ENCODE measurements at regions not wholly inside any gene's neighbourhood (a gene's known extent, or its start where the extent isn't known, plus 50 kb on each side); places are given as distances from the start of the nearest gene placed in this dataset.

DNA sequence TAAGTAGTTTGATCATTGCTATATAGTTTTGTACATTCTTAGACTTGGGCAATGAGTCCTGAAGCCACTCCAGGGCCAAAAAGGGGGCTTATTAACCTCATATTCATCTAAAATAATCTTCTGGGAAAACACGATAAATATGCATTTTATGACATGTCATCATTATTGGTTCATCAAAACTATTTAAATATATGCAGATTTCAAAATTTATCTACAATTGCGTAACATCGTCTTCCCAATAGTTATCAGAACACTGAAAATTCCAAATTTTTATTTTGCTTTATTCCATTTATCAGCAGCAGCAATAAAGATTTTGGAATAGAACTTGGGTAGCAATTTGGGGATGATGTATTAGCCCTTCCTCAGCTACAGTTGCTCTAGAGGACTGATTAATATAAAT, 550.0 kb downstream of the IQCM start:
- TF ChIP-seq, protein P1, sequence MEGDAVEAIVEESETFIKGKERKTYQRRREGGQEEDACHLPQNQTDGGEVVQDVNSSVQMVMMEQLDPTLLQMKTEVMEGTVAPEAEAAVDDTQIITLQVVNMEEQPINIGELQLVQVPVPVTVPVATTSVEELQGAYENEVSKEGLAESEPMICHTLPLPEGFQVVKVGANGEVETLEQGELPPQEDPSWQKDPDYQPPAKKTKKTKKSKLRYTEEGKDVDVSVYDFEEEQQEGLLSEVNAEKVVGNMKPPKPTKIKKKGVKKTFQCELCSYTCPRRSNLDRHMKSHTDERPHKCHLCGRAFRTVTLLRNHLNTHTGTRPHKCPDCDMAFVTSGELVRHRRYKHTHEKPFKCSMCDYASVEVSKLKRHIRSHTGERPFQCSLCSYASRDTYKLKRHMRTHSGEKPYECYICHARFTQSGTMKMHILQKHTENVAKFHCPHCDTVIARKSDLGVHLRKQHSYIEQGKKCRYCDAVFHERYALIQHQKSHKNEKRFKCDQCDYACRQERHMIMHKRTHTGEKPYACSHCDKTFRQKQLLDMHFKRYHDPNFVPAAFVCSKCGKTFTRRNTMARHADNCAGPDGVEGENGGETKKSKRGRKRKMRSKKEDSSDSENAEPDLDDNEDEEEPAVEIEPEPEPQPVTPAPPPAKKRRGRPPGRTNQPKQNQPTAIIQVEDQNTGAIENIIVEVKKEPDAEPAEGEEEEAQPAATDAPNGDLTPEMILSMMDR (IDR thresholded peaks at IDR 0.05 in 2 of 3, conservative IDR thresholded peaks at IDR 0.05 in 1 of 3; ENCODE audit: control insufficient read depth in 2 of 3, extremely low read depth in 1 of 3, insufficient read depth in 1 of 3, low read depth in 3 of 3, low read length in 3 of 3) = no peak
- no peak for TF ChIP-seq RCOR1 (conservative IDR thresholded peaks at IDR 0.05; ENCODE audit: low read depth, low read length)
- TF ChIP-seq RAD51 (IDR thresholded peaks at IDR 0.05) = no peak
- TF ChIP-seq, protein P2, sequence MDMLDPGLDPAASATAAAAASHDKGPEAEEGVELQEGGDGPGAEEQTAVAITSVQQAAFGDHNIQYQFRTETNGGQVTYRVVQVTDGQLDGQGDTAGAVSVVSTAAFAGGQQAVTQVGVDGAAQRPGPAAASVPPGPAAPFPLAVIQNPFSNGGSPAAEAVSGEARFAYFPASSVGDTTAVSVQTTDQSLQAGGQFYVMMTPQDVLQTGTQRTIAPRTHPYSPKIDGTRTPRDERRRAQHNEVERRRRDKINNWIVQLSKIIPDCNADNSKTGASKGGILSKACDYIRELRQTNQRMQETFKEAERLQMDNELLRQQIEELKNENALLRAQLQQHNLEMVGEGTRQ (IDR thresholded peaks at IDR 0.05; ENCODE audit: borderline replicate concordance, low read depth, low read length) = no peak
- TF ChIP-seq EP300 (IDR thresholded peaks at IDR 0.05; ENCODE audit: borderline replicate concordance in 1 of 2, control insufficient read depth in 1 of 2, low read depth in 2 of 2, low read length in 2 of 2) = no peak
- TF ChIP-seq, protein P3, sequence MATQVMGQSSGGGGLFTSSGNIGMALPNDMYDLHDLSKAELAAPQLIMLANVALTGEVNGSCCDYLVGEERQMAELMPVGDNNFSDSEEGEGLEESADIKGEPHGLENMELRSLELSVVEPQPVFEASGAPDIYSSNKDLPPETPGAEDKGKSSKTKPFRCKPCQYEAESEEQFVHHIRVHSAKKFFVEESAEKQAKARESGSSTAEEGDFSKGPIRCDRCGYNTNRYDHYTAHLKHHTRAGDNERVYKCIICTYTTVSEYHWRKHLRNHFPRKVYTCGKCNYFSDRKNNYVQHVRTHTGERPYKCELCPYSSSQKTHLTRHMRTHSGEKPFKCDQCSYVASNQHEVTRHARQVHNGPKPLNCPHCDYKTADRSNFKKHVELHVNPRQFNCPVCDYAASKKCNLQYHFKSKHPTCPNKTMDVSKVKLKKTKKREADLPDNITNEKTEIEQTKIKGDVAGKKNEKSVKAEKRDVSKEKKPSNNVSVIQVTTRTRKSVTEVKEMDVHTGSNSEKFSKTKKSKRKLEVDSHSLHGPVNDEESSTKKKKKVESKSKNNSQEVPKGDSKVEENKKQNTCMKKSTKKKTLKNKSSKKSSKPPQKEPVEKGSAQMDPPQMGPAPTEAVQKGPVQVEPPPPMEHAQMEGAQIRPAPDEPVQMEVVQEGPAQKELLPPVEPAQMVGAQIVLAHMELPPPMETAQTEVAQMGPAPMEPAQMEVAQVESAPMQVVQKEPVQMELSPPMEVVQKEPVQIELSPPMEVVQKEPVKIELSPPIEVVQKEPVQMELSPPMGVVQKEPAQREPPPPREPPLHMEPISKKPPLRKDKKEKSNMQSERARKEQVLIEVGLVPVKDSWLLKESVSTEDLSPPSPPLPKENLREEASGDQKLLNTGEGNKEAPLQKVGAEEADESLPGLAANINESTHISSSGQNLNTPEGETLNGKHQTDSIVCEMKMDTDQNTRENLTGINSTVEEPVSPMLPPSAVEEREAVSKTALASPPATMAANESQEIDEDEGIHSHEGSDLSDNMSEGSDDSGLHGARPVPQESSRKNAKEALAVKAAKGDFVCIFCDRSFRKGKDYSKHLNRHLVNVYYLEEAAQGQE (IDR thresholded peaks at IDR 0.05; ENCODE audit: low read depth, low read length) = no peak
- TF ChIP-seq SPI1 (IDR thresholded peaks at IDR 0.05; ENCODE audit: borderline replicate concordance, insufficient read depth, low read depth, low read length) = no peak
- TF ChIP-seq, protein P4, sequence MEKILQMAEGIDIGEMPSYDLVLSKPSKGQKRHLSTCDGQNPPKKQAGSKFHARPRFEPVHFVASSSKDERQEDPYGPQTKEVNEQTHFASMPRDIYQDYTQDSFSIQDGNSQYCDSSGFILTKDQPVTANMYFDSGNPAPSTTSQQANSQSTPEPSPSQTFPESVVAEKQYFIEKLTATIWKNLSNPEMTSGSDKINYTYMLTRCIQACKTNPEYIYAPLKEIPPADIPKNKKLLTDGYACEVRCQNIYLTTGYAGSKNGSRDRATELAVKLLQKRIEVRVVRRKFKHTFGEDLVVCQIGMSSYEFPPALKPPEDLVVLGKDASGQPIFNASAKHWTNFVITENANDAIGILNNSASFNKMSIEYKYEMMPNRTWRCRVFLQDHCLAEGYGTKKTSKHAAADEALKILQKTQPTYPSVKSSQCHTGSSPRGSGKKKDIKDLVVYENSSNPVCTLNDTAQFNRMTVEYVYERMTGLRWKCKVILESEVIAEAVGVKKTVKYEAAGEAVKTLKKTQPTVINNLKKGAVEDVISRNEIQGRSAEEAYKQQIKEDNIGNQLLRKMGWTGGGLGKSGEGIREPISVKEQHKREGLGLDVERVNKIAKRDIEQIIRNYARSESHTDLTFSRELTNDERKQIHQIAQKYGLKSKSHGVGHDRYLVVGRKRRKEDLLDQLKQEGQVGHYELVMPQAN (conservative IDR thresholded peaks at IDR 0.05) = no peak

Measured in GM12878 (cell line).